ENCODE measurements at regions not wholly inside any gene's neighbourhood (a gene's known extent, or its start where the extent isn't known, plus 50 kb on each side); places are given as distances from the start of the nearest gene placed in this dataset.

DNA sequence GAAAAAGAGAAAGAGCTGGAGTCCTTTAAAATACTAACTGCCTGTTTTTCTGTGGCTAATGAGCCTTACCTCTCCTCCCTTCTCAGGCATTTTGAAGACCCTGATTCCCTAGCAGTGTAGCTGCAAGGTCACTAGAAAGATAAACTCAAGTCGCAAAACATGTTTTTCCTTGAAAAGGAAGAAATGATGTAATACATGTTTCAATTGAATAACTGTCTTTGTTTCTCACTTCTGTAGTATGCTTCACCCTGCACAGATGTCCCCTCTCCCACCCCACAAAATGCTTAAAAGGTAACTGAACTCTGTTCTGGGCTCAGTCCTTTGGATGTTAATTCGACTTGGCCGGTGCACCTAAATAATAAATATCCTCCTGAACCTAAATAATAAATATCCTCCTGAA is 1350.3 kb downstream of the TMEM121 start:
- no peak for DNase-seq

DNA sequence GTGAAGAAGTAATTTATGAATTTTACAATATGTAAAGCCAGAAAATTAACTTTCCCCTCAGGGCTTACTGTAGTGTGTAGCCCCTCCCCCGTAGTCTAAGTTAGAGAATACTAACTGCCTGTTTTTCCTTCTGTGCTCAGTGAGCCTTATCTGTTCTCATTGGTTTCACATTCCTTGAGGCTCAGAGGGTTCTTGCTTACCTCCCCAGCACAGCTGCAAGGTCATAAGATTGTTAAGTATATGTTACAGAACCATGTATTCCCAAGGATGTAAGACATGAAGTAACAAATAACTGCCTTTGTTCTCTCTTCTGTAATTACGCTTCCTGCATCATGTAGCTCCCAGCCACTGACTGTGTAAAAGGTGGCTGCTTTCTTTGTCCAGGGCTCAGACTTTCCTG is 1351.1 kb downstream of the TMEM121 start:
- DNase-seq: no peak

DNA sequence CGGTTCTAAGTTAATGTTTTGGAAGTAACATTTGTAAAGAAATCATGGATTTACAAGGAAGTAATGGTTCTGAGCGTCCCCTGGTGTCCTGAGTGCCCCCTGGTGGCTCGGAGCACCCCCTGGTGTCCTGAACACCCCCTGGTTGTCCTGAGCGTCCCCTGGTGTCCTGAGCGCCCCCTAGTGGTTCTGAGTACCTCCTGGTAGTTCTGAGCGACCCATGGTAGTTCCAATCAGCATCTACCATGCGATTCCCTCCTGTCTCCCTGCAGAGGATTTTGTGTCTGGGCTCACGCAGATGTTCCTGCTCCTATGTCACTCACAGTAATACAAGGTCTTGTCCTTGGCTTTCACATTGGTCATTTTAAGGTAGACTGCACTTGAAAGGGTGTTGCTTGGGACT is 1352.9 kb downstream of the TMEM121 start:
- peak; percentile 1 for DNase-seq

DNA sequence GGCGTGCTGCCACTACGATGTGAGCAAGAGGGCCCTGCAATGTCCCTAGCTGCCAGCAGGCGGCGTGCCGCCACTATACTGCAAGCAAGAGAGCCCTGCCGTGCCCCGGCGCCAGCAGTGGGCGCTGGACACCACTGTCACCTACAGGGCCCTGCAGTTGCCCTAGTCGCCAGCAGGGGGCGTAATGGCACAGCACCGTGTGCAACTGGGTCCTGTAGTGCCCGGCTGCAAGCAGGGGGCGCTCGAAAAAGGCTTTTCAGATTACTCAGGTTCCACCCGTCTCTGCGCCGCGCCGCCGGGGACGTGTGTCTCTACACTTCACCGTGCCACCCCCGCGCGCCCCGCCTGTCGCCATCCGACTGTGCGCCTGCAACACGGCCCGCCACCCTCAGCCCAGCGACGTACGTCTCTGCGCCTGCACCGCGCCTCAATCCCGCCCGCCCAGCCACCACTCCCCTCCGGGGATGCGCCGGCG is 1356.9 kb downstream of the TMEM121 start:
- no peak for DNase-seq
